ENCODE measurements at regions not wholly inside any gene's neighbourhood (a gene's known extent, or its start where the extent isn't known, plus 50 kb on each side); places are given as distances from the start of the nearest gene placed in this dataset.

GRCh38 chr1:204799630-204800029, 71.0 kb upstream of the NFASC start:
- no TSS peak for BruUV-seq (replicated peaks)
- Mint-ChIP-seq H3K4me1 (ENCODE audit: low read depth, unreplicated experiment) (no peaks in the 10 kb centered on the region), H3K36me3 (ENCODE audit: insufficient read depth, unreplicated experiment) (no peaks in the 10 kb centered on the region), H3K27ac (ENCODE audit: unreplicated experiment) (no peak overlapping the region), H3K9me3 (ENCODE audit: unreplicated experiment) (no peaks in the 10 kb centered on the region), H3K4me3 (ENCODE audit: unreplicated experiment) (no peak overlapping the region), H3K27me3 (ENCODE audit: insufficient read depth, unreplicated experiment) (peaks cover 11% of the 10 kb centered on the region)
- TF ChIP-seq CTCF (IDR thresholded peaks at IDR 0.05; ENCODE audit: insufficient read depth in 1 of 2, low read depth in 1 of 2, low read length in 1 of 2, severe bottlenecking in 1 of 2, unreplicated experiment in 1 of 2) = no peak
- Histone ChIP-seq H3K4me1 (no peaks in the 10 kb centered on the region), H3K9me3 (no peaks in the 10 kb centered on the region), H3K27me3 (replicated peaks; ENCODE audit: control insufficient read depth, insufficient read depth, low read length) (no peaks in the 10 kb centered on the region), H3K36me3 (ENCODE audit: control insufficient read depth, insufficient read depth, low read length) (no peaks in the 10 kb centered on the region), H3K4me3 (ENCODE audit: low read depth, low read length) (no peak overlapping the region)
- ChIA-PET POLR2A (no interaction called here), CTCF (interaction anchor here (0.6 kb wide), 1 partner anchor 91 kb away, joined by 3 read pairs; no protein-coding TSS in a partner anchor)
- no peak for DNase-seq
- intact Hi-C loops (cut with micrococcal nuclease; ENCODE audit: unreplicated experiment) = no loop called here

- H3K9me3 Mint-ChIP-seq (ENCODE audit: unreplicated experiment) = no peaks in the 10 kb centered on the region
- no peak for TF ChIP-seq CTCF (IDR thresholded peaks at IDR 0.05; ENCODE audit: insufficient read depth in 1 of 2, low read depth in 1 of 2, low read length in 1 of 2, severe bottlenecking in 1 of 2, unreplicated experiment in 1 of 2)
- CTCF ChIA-PET = interaction anchor here (1.4 kb wide), 1 partner anchor 261 kb away, joined by 3 read pairs; no protein-coding TSS in a partner anchor
- DNase-seq = no peak
- Histone ChIP-seq H3K4me3 (ENCODE audit: low read depth, low read length) (no peak overlapping the region), H3K27me3 (replicated peaks; ENCODE audit: control insufficient read depth, insufficient read depth, low read length) (no peaks in the 10 kb centered on the region), H3K4me1 (no peaks in the 10 kb centered on the region), H3K36me3 (ENCODE audit: control insufficient read depth, insufficient read depth, low read length) (no peaks in the 10 kb centered on the region), H3K9me3 (no peaks in the 10 kb centered on the region)
- H3K27ac Mint-ChIP-seq (ENCODE audit: unreplicated experiment) = no peak overlapping the region
- no peaks in the 10 kb centered on the region for H3K4me1 Mint-ChIP-seq (ENCODE audit: low read depth, unreplicated experiment)
- no peak overlapping the region for H3K4me3 Mint-ChIP-seq (ENCODE audit: unreplicated experiment)
- H3K36me3 Mint-ChIP-seq (ENCODE audit: insufficient read depth, unreplicated experiment) = no peaks in the 10 kb centered on the region
- POLR2A ChIA-PET = no interaction called here
- no TSS peak for BruUV-seq (replicated peaks)
- peaks cover 11% of the 10 kb centered on the region for H3K27me3 Mint-ChIP-seq (ENCODE audit: insufficient read depth, unreplicated experiment)
- intact Hi-C loops (cut with micrococcal nuclease; ENCODE audit: unreplicated experiment) = no loop called here
Measured at GRCh38 chr1:204801211-204801610, 69.5 kb upstream of the NFASC start.

- Mint-ChIP-seq H3K9me3 (ENCODE audit: unreplicated experiment) (no peaks in the 10 kb centered on the region), H3K27ac (ENCODE audit: unreplicated experiment) (no peak overlapping the region), H3K4me3 (ENCODE audit: unreplicated experiment) (no peak overlapping the region), H3K4me1 (ENCODE audit: low read depth, unreplicated experiment) (no peaks in the 10 kb centered on the region), H3K27me3 (ENCODE audit: insufficient read depth, unreplicated experiment) (peaks cover 11% of the 10 kb centered on the region), H3K36me3 (ENCODE audit: insufficient read depth, unreplicated experiment) (peaks cover 6% of the 10 kb centered on the region)
- H3K4me1 ChIP-seq = no peaks in the 10 kb centered on the region
- intact Hi-C loops (cut with micrococcal nuclease; ENCODE audit: unreplicated experiment) = no loop called here
- ChIA-PET CTCF (interaction anchor here (0.9 to 2.1 kb wide), 3 partner anchors 9 to 56 kb away, joined by 4 to 9 read pairs (median 5); no protein-coding TSS in a partner anchor), POLR2A (no interaction called here)
- no peak for TF ChIP-seq CTCF (IDR thresholded peaks at IDR 0.05; ENCODE audit: insufficient read depth in 1 of 2, low read depth in 1 of 2, low read length in 1 of 2, severe bottlenecking in 1 of 2, unreplicated experiment in 1 of 2)
- no TSS peak for BruUV-seq (replicated peaks)
- no peaks in the 10 kb centered on the region for H3K9me3 ChIP-seq
- no peaks in the 10 kb centered on the region for H3K36me3 ChIP-seq (ENCODE audit: control insufficient read depth, insufficient read depth, low read length)
- H3K27me3 ChIP-seq (replicated peaks; ENCODE audit: control insufficient read depth, insufficient read depth, low read length) = no peaks in the 10 kb centered on the region
- H3K4me3 ChIP-seq (ENCODE audit: low read depth, low read length) = no peak overlapping the region
- DNase-seq = no peak
Measured at GRCh38 chr1:204802401-204803175, 68.1 kb upstream of the NFASC start.
